Activated CD4-positive, alpha-beta memory T cell treated with anti-CD3 and anti-CD28 coated beads, Interleukin-2, amount 10 ng/mL, durations not matched to agents 7 days and 5 days (primary cell): ENCODE measurements at regions not wholly inside any gene's neighbourhood (a gene's known extent, or its start where the extent isn't known, plus 50 kb on each side); places are given as distances from the start of the nearest gene placed in this dataset.

Source experiments
- CTCF ChIA-PET: fragments of 350-600 bp; sonication (Branson Sonifier 250); formaldehyde crosslinking; loops from one replicate; lab custom pipeline; 2021; ENCODE audit warnings: antibody characterized with exemption, inconsistent platforms; lab: Charles Lee
- POLR2A ChIA-PET: fragments of 350-600 bp; sonication (Branson Sonifier 250); formaldehyde crosslinking; loops from one replicate; lab custom pipeline; 2021; ENCODE audit warnings: antibody characterized with exemption; lab: Charles Lee
- DNase-seq: peaks from one replicate; pipeline ENCODE4 v3.0.0-alpha.2; 2020
- H3K27ac Mint-ChIP-seq: one replicate; pipeline ENCODE4 v1.8.0; 2021; ENCODE audit warnings: mild to moderate bottlenecking, mixed read lengths
- H3K27me3 Mint-ChIP-seq: one replicate; pipeline ENCODE4 v1.8.0; 2021; ENCODE audit warnings: mixed read lengths
- H3K36me3 Mint-ChIP-seq: one replicate; pipeline ENCODE4 v1.8.0; 2021; ENCODE audit warnings: low read depth, mixed read lengths
- H3K4me1 Mint-ChIP-seq: one replicate; pipeline ENCODE4 v1.8.0; 2021; ENCODE audit warnings: mixed read lengths
- H3K4me3 Mint-ChIP-seq: one replicate; pipeline ENCODE4 v1.8.0; 2021; ENCODE audit warnings: mild to moderate bottlenecking, mixed read lengths
- H3K9me3 Mint-ChIP-seq: one replicate; pipeline ENCODE4 v1.8.0; 2021; ENCODE audit warnings: mixed read lengths

DNA sequence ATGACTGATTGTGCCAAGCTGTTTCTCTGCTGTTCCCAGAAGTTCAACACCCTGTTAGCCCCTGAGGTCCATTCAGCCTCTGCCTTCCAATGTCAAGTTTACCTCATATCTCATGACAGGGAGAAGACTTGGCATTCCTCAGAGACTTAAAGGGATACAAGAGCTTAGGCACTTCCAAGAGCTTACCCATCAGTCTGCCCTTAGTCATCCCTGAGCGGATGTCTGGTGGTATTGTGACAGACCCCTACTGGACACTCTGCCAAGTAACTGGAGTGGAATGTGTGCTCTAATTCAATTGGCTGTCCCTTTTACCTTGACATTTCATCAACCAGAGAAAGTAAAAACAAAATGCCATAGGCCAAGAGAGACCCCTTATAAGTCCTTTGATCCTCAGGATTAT lies 151.5 kb downstream of the AASDHPPT start:
- H3K4me1 Mint-ChIP-seq, result no peaks in the 10 kb centered on the region
- ChIA-PET CTCF (no interaction called here), POLR2A (no interaction called here)
- no peak overlapping the region for H3K4me3 Mint-ChIP-seq
- DNase-seq, result no peak
- H3K27me3 Mint-ChIP-seq, result no peaks in the 10 kb centered on the region
- no peak overlapping the region for H3K27ac Mint-ChIP-seq
- H3K9me3 Mint-ChIP-seq, result peaks cover 5% of the 10 kb centered on the region
- H3K36me3 Mint-ChIP-seq, result no peaks in the 10 kb centered on the region

DNA sequence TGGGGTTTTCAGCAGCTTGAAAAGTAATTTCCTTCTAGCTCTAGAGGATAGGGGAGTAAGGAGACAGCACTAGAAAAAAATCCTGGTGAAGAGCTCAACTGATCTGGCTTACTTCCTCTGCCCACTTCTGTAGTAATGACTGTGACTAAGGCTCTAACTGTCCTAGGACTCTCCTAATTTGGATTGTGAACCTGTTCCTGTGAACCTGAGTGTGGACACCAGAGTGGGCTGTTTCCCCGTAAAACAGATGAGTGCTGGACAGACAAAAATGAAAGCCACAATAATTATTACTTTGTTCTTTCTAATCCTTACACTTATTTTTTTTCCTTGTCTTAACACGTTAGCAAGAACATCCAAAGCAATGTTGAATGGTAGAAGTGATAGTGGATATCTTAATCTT lies 154.1 kb downstream of the AASDHPPT start:
- H3K27me3 Mint-ChIP-seq, result no peaks in the 10 kb centered on the region
- no peak for DNase-seq
- H3K4me3 Mint-ChIP-seq, result no peak overlapping the region
- ChIA-PET POLR2A (no interaction called here), CTCF (no interaction called here)
- H3K36me3 Mint-ChIP-seq, result no peaks in the 10 kb centered on the region
- peaks cover 5% of the 10 kb centered on the region for H3K9me3 Mint-ChIP-seq
- H3K4me1 Mint-ChIP-seq, result no peaks in the 10 kb centered on the region
- no peak overlapping the region for H3K27ac Mint-ChIP-seq

DNA sequence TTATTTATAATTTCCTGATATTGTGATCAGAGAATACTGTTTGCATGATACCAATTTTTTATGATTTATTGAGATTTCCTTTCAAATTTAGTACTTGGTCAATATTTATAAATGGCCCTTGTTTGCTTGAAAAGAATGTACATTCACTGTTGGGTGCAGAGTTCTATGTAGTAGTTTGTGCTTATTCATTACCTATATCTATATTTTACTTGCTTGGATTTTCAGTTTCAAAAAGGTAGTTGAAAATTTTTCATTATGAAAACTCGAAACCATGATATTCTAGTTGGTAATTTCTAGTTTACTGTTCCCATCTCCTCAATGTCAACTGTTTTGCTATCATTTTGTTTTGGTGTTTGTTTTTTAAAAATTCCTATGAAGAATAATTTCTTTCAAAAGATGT lies 155.7 kb downstream of the AASDHPPT start:
- Mint-ChIP-seq H3K36me3 (no peaks in the 10 kb centered on the region), H3K9me3 (peaks cover 5% of the 10 kb centered on the region), H3K4me3 (no peak overlapping the region), H3K4me1 (no peaks in the 10 kb centered on the region), H3K27ac (no peak overlapping the region), H3K27me3 (no peaks in the 10 kb centered on the region)
- no peak for DNase-seq
- ChIA-PET POLR2A (no interaction called here), CTCF (no interaction called here)

DNA sequence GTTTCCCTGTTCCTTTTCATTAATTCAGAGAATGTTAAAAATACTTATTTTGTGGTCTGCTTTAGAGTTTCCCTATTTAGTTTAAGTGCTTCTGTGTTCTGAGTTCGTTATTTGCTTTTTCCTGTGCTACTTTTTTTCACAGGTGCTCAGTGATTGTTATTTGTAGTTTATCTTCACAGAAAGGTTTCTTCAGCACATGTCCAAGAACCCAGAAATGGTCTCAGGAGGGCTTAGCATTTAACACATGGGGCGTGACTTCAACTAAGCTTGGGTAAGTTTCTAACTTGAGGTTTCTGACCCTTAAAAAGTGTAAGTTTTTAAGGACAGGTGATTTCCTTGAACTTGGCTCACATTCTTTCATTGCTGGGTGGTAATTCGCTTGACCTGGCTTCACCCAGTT lies 157.3 kb downstream of the AASDHPPT start:
- no peaks in the 10 kb centered on the region for H3K4me1 Mint-ChIP-seq
- H3K36me3 Mint-ChIP-seq, result no peaks in the 10 kb centered on the region
- CTCF ChIA-PET, result no interaction called here
- no peaks in the 10 kb centered on the region for H3K27me3 Mint-ChIP-seq
- no peak overlapping the region for H3K27ac Mint-ChIP-seq
- H3K4me3 Mint-ChIP-seq, result no peak overlapping the region
- H3K9me3 Mint-ChIP-seq, result peaks cover 5% of the 10 kb centered on the region
- DNase-seq, result no peak
- POLR2A ChIA-PET, result no interaction called here

DNA sequence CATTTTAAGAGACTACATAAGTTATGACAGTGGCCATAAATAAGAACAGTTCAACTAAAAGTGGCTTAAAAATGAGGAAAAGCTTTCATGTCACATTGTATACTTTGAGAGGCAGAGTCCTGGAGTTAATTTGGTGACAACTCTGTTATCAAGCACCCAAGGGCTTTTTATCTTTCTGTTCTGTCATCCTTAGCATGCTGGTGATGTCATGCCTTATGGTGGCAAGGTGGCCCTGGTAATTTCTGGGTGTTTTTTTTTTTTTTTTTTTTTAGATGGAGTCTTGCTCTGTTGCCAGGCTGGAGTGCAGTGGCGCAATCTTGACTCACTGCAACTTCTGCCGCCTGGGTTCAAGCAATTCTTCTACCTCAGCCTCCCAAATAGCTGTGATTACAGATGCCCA lies 158.8 kb downstream of the AASDHPPT start:
- H3K36me3 Mint-ChIP-seq, result no peaks in the 10 kb centered on the region
- CTCF ChIA-PET, result no interaction called here
- H3K4me1 Mint-ChIP-seq, result no peaks in the 10 kb centered on the region
- no peak for DNase-seq
- POLR2A ChIA-PET, result no interaction called here
- H3K27ac Mint-ChIP-seq, result no peak overlapping the region
- no peak overlapping the region for H3K4me3 Mint-ChIP-seq
- no peaks in the 10 kb centered on the region for H3K27me3 Mint-ChIP-seq
- H3K9me3 Mint-ChIP-seq, result no peaks in the 10 kb centered on the region

DNA sequence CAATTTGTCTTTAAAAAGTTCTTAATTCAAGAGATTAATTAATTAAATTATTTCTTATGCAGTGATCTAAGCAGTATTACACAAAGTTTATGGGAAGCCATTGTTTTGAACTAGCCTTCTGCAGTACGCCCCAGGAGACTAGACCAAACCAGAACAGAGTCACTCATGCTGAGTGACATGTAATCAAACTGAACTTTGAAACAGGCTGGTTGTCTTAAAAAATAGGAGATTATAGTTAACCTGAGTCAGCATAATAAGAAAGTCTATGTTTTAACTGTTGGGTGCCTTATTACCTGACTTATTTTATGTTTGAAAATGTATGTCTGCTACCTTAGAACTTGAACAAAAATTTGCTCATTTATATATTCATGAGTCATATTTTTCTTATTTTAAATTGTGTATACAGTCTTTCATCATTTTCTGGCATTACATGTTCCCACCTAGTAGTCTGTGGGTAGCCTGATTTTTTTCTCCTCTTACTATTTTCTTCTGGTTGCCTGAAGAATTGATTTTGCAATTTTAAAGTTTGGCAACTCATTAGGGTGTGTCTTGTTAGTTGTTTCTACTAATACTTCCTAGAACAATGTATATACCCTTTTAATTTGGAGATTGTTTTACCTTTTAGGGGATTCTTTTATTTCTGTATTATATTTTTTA lies 161.4 kb downstream of the AASDHPPT start:
- Mint-ChIP-seq H3K9me3 (no peaks in the 10 kb centered on the region), H3K27ac (no peak overlapping the region), H3K36me3 (no peaks in the 10 kb centered on the region), H3K4me1 (no peaks in the 10 kb centered on the region), H3K27me3 (no peaks in the 10 kb centered on the region), H3K4me3 (no peak overlapping the region)
- CTCF ChIA-PET, result no interaction called here
- no peak for DNase-seq
- POLR2A ChIA-PET, result no interaction called here

DNA sequence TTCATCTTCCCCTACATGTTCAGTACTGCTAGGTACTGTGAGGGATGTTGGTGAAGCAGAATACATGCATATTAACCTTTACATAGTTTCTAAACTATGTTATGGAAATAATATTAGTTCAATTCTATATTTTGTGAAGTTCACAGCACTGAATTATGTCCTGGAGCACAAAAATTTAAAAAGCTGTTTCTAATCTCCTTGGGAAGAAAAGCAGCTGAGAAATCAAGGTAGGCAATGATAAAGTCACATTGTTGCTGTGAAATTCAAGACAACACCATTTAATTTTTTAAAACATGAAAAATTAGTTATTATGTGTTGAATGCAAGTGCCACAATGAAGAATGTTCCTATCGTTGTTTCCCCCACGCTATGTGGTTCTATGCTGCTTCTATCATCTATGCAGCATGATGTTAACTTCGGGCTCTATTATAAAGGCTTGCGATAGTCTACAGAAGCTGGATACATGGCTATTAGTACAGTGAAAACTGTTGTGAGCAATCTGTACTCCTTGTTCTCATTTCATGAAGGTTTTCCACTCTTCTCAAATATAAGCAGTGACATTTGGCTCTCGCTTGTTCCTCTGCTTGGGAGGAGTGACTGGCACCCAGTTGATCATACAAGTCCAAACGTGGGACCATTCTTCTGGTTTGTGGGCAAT lies 164.3 kb downstream of the AASDHPPT start:
- peaks cover 13% of the 10 kb centered on the region for H3K9me3 Mint-ChIP-seq
- CTCF ChIA-PET, result no interaction called here
- no peaks in the 10 kb centered on the region for H3K36me3 Mint-ChIP-seq
- DNase-seq, result no peak
- no peak overlapping the region for H3K4me3 Mint-ChIP-seq
- no peaks in the 10 kb centered on the region for H3K4me1 Mint-ChIP-seq
- POLR2A ChIA-PET, result no interaction called here
- H3K27me3 Mint-ChIP-seq, result no peaks in the 10 kb centered on the region
- H3K27ac Mint-ChIP-seq, result no peak overlapping the region

DNA sequence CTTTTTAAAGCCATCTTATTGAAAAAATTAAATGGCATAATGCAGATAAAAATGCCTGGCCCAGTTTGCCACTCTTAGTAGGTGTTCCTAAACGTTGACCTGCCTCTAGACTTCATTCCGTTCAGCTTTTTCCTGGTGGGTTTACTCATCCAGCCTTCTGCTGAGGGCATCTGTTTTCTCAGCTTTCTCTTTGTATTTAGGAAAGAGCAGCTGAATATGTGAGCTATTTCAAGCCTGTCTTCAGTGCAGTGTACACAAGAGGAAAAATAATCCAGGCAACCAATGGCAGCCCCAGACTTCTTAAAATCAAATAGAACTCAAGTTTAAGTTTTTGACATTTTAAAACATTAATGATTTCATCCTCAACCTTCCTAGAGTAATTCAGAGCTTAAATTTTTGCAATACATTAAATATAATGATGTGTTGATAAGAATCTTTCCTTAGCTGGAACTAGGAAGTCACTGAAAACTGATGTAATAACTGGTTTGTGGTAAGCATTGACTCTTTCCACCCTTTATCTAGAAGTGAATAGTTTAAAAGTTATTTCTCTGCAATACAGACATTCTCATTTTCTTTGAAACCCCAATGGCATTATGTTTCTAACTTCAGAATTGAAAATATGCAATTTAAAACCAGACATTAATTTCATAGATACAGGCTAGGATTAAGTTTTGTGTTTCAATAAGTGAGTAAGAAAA lies 165.4 kb downstream of the AASDHPPT start:
- POLR2A ChIA-PET, result no interaction called here
- Mint-ChIP-seq H3K27ac (no peak overlapping the region), H3K9me3 (peaks cover 13% of the 10 kb centered on the region), H3K4me1 (no peaks in the 10 kb centered on the region), H3K36me3 (no peaks in the 10 kb centered on the region), H3K4me3 (no peak overlapping the region), H3K27me3 (no peaks in the 10 kb centered on the region)
- CTCF ChIA-PET, result no interaction called here
- no peak for DNase-seq

DNA sequence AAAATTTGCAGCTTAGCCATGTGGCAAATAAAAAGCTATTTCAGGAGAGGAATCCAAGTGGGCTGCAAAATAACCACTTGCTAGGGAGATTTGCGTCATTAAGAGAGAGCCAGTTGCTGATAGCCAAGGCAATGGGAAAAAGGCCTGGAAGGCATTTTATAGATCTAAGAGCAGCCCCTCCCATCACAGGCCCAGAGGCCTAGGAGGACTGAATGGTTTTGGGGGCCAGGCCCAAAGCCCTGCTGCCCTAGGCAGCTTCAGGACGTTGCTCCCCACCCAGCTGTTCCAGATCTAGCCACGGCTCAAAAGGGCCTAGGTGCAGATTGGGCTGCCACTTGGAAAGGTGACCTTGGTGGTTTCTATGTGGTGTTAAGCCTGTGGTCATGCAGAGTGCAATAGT lies 169.0 kb downstream of the AASDHPPT start:
- Mint-ChIP-seq H3K27ac (no peak overlapping the region), H3K9me3 (peaks cover 15% of the 10 kb centered on the region), H3K27me3 (no peaks in the 10 kb centered on the region), H3K4me3 (no peak overlapping the region), H3K4me1 (no peaks in the 10 kb centered on the region), H3K36me3 (no peaks in the 10 kb centered on the region)
- DNase-seq, result no peak
- ChIA-PET CTCF (no interaction called here), POLR2A (no interaction called here)

DNA sequence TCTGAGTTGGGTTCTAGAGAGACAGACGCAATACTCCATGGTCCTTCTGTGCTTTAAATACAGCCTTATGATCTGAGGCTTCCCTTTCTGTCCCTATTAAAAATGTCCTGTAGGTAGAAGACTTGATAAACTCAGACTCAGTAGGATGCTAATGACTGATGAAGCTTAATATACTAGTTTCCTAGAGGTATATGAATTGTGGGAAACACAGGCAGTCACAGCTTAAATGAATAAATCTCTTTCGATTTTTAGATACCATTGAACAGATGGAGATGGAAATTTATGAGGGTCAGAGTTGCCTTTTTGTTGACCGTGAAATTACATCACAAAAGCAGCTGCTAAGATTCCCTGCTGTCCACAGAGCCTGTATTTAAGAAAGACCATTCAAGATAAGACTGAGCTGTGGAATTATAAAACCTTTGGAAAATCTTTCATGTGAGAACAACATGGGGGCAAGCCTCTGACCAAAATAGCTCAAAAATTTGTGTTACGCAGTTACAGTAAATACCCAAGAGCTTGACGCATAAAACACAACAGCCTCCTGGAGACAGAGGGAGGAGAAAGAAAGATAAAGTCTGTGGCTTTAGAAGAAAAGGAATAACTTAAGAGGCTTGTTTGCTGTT lies 172.3 kb downstream of the AASDHPPT start:
- H3K27me3 Mint-ChIP-seq, result no peaks in the 10 kb centered on the region
- no peak overlapping the region for H3K27ac Mint-ChIP-seq
- H3K4me1 Mint-ChIP-seq, result no peaks in the 10 kb centered on the region
- H3K4me3 Mint-ChIP-seq, result no peak overlapping the region
- no peaks in the 10 kb centered on the region for H3K36me3 Mint-ChIP-seq
- H3K9me3 Mint-ChIP-seq, result peaks cover 13% of the 10 kb centered on the region
- ChIA-PET CTCF (no interaction called here), POLR2A (no interaction called here)
- DNase-seq, result no peak

DNA sequence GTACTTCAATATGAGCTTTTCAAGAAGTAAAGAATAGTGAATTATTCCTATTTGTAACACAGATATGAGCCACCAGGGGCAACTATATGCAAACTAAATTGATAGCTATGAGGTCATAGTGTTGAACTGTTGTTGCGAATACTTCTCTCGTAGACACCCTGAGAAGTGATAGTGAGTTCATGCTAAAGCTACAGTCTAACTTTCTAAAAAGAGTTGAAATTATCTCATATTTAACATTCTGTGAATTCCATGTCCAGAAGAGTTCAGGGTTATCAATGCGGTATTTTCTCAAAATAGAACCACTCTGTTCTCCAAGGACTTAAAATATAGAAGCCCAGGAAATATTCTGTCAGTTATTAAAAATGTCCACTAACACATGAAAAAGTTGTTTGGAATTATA lies 185.4 kb downstream of the AASDHPPT start:
- ChIA-PET CTCF (no interaction called here), POLR2A (no interaction called here)
- no peak for DNase-seq

DNA sequence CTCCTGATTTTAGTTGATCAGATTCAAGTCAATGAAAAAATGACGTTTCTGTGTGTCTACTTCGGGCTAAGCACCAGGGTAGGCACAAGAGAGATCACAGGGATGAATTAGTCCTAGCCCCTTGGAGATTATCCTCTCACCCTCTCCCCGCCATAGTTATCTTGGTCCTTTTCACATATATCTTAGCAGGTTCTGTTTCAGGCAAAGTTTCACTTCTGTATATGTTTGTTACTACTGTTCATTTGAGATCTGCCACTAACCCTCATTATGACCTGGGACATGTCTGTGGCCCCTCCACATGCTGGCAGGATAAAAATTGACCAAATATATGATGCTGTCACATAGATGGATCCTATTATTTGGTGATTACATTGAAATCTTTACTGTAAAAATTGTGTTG lies 186.1 kb downstream of the AASDHPPT start:
- POLR2A ChIA-PET, result no interaction called here
- no peaks in the 10 kb centered on the region for H3K36me3 Mint-ChIP-seq
- H3K27ac Mint-ChIP-seq, result no peak overlapping the region

More for the DNA sequence above, 185.4 kb downstream of the AASDHPPT start:
- Mint-ChIP-seq H3K4me3 (no peak overlapping the region), H3K36me3 (no peaks in the 10 kb centered on the region), H3K27ac (no peak overlapping the region), H3K27me3 (no peaks in the 10 kb centered on the region), H3K4me1 (no peaks in the 10 kb centered on the region), H3K9me3 (peaks cover 3% of the 10 kb centered on the region)

DNA sequence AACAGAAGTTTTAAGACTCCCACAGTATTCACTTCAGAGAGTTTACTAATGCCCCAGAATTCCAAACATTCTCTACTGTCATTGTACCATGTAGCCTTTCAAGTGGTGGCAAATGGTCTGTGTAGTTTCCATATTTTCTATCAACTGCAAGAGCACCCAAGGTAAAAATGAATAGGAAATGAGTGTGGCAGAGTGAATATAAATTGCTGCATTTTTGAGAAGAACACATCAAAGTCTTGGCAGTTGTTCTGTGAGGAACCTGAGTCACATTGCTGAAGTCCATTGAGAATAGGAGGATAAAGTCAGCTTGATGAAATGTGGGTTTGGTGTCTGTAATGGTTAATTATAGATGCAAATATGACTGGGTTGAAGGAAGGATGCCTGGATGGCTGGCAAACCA lies 193.6 kb downstream of the AASDHPPT start:
- Mint-ChIP-seq H3K4me1 (no peaks in the 10 kb centered on the region), H3K4me3 (no peak overlapping the region), H3K9me3 (peaks cover 4% of the 10 kb centered on the region), H3K27ac (no peak overlapping the region), H3K27me3 (no peaks in the 10 kb centered on the region), H3K36me3 (no peaks in the 10 kb centered on the region)
- no peak for DNase-seq
- CTCF ChIA-PET, result no interaction called here
- POLR2A ChIA-PET, result no interaction called here

More for the DNA sequence above, 186.1 kb downstream of the AASDHPPT start:
- CTCF ChIA-PET, result no interaction called here
- peaks cover 3% of the 10 kb centered on the region for H3K9me3 Mint-ChIP-seq
- H3K4me1 Mint-ChIP-seq, result no peaks in the 10 kb centered on the region
- DNase-seq, result no peak
- H3K27me3 Mint-ChIP-seq, result no peaks in the 10 kb centered on the region
- no peak overlapping the region for H3K4me3 Mint-ChIP-seq
